ENCODE measurements at regions not wholly inside any gene's neighbourhood (a gene's known extent, or its start where the extent isn't known, plus 50 kb on each side); places are given as distances from the start of the nearest gene placed in this dataset.

- TF ChIP-seq CTCF (IDR thresholded peaks at IDR 0.05) = no peak
- Mint-ChIP-seq H3K4me3 (no peak overlapping the region), H3K4me1 (ENCODE audit: low read depth) (peaks cover 10% of the 10 kb centered on the region), H3K27me3 (ENCODE audit: insufficient read depth) (no peaks in the 10 kb centered on the region), H3K9me3 (no peaks in the 10 kb centered on the region), H3K36me3 (ENCODE audit: low read depth) (no peaks in the 10 kb centered on the region), H3K27ac (no peak overlapping the region)
- no peak for DNase-seq
Measured at GRCh38 chr3:111314898-111315297, 227.1 kb upstream of the CD96 start.

DNA sequence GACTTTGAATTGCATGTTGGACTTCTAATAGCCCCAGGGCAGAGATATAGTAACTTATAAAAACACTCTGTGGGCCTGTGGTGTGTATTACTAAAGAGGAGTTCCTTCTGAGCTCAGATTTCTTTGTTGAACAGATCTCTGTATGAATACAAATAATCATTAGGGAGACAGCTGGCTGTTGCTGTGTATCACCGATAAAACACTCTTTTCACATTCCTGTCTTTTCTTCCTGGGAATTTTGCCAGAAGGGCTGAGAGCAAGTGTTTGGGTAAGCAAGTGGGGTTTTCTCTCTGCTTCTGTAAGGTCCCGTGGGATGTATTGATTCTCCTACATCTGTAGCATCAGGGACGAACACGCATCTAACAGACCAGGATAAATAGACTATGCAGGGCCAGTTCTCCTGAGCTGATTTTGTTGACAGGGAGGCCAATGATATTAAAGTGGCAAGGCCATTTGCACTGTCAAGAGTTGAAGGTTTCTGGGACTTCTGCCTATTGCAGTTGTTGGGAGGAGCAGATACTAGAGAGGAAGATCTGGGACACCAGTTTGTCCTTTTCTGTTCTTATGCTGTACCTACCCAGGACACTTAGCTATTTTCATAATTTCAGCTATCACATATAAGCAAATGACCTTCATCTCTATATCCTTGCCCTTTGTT is 225.9 kb upstream of the CD96 start:
- Mint-ChIP-seq H3K4me1 (ENCODE audit: low read depth) (peaks cover 12% of the 10 kb centered on the region), H3K36me3 (ENCODE audit: low read depth) (no peaks in the 10 kb centered on the region), H3K4me3 (no peak overlapping the region), H3K9me3 (no peaks in the 10 kb centered on the region), H3K27me3 (ENCODE audit: insufficient read depth) (no peaks in the 10 kb centered on the region), H3K27ac (no peak overlapping the region)
- DNase-seq = peak; percentile 57
- no peak for TF ChIP-seq CTCF (IDR thresholded peaks at IDR 0.05)

- no peak overlapping the region for H3K4me3 Mint-ChIP-seq
- H3K27me3 Mint-ChIP-seq (ENCODE audit: insufficient read depth) = no peaks in the 10 kb centered on the region
- H3K36me3 Mint-ChIP-seq (ENCODE audit: low read depth) = no peaks in the 10 kb centered on the region
- peaks cover 20% of the 10 kb centered on the region for H3K4me1 Mint-ChIP-seq (ENCODE audit: low read depth)
- no peak for DNase-seq
- no peaks in the 10 kb centered on the region for H3K9me3 Mint-ChIP-seq
- no peak overlapping the region for H3K27ac Mint-ChIP-seq
- no peak for TF ChIP-seq CTCF (IDR thresholded peaks at IDR 0.05)
Measured at GRCh38 chr3:111318289-111318688, 223.7 kb upstream of the CD96 start.

DNA sequence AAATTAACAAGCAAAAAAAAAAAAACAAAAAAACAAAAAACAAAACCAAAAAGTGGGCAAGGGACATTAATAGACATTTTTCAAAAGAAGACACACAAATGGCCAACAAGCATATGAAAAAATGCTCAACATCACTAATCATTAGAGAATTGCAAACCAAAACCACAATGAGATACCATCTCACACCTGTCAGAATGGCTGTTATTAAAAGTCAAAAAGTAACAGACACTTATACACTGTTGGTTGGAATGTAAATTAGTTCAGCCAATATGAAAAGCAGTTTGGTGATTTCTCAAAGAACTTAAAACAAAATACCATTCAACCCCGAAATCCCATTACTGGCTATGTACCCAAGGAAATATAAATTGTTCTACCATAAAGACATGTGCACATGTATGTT is 222.4 kb upstream of the CD96 start:
- no peak for TF ChIP-seq CTCF (IDR thresholded peaks at IDR 0.05)
- Mint-ChIP-seq H3K27me3 (ENCODE audit: insufficient read depth) (no peaks in the 10 kb centered on the region), H3K27ac (no peak overlapping the region), H3K9me3 (no peaks in the 10 kb centered on the region), H3K4me1 (ENCODE audit: low read depth) (peaks cover 27% of the 10 kb centered on the region), H3K36me3 (ENCODE audit: low read depth) (no peaks in the 10 kb centered on the region), H3K4me3 (no peak overlapping the region)
- DNase-seq = no peak

- Mint-ChIP-seq H3K27me3 (ENCODE audit: insufficient read depth) (no peaks in the 10 kb centered on the region), H3K4me3 (no peak overlapping the region), H3K27ac (no peak overlapping the region), H3K4me1 (ENCODE audit: low read depth) (peaks cover 49% of the 10 kb centered on the region), H3K9me3 (no peaks in the 10 kb centered on the region), H3K36me3 (ENCODE audit: low read depth) (no peaks in the 10 kb centered on the region)
- no peak for TF ChIP-seq CTCF (IDR thresholded peaks at IDR 0.05)
- no peak for DNase-seq
Measured at GRCh38 chr3:111321786-111322185, 220.2 kb upstream of the CD96 start.

DNA sequence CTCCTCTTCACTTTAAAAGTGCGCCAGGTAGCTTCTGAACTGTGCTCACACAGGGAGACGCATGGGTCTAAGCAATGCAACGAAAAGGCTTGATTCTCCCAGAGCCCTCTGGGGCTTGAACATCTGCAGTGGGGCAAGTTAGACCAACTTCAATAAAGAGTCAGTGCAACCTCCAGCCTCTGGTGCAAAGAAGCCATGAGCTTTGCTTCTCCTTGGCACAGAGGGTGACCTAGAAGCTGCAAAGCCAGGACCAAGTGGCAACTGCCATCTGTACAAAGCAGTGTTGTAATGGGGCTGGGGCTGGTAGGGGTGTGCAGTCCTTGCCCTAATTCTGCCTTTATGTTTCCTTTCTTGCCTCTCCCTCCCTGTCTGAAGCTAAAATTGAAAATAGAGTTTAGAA is 219.0 kb upstream of the CD96 start:
- Mint-ChIP-seq H3K36me3 (ENCODE audit: low read depth) (no peaks in the 10 kb centered on the region), H3K4me3 (no peak overlapping the region), H3K27ac (no peak overlapping the region), H3K27me3 (ENCODE audit: insufficient read depth) (no peaks in the 10 kb centered on the region), H3K4me1 (ENCODE audit: low read depth) (peaks cover 51% of the 10 kb centered on the region), H3K9me3 (no peaks in the 10 kb centered on the region)
- no peak for TF ChIP-seq CTCF (IDR thresholded peaks at IDR 0.05)
- no peak for DNase-seq
